Small intestine (tissue), 7 donors: ENCODE measurements at regions not wholly inside any gene's neighbourhood (a gene's known extent, or its start where the extent isn't known, plus 50 kb on each side); places are given as distances from the start of the nearest gene placed in this dataset.
"Not testable (repeated sequence)": the region's sequence is repeated elsewhere in the genome, so short reads cannot be mapped to it uniquely, and the experiment has no call there.

Source experiments
- DNase-seq, 2 donors: peaks; one replicate each; pipeline versions ENCODE4 v3.0.0 to v3.0.0-alpha.2; 2013
- FAIRE-seq: peaks from 2 replicates; lab custom pipeline; 2012; peaks lifted over from hg19 to GRCh38; lab: Jason Lieb, UNC
- H3K27ac ChIP-seq, 3 donors: one replicate each; pipeline ENCODE4 v1.5.1; 2013; ENCODE audit warnings: low read length in 2 of 3, mild to moderate bottlenecking in 2 of 3, control low read depth in 1 of 3, inconsistent platforms in 1 of 3, low read depth in 1 of 3, moderate library complexity in 1 of 3
- H3K27me3 ChIP-seq, 3 donors: one replicate each; pipeline ENCODE4 v1.6.1; 2013; ENCODE audit warnings: low read length in 3 of 3, inconsistent platforms in 1 of 3; ENCODE audit not compliant: control insufficient read depth in 3 of 3, insufficient read depth in 3 of 3
- H3K36me3 ChIP-seq, 3 donors: one replicate each; pipeline ENCODE4 v1.6.1; 2013; ENCODE audit warnings: low read length in 3 of 3, inconsistent platforms in 1 of 3, low read depth in 1 of 3, mild to moderate bottlenecking in 1 of 3, moderate library complexity in 1 of 3; ENCODE audit not compliant: control insufficient read depth in 3 of 3, insufficient read depth in 2 of 3
- H3K4me1 ChIP-seq, 3 donors: one replicate each; pipeline ENCODE4 v1.6.1; 2013; ENCODE audit warnings: low read length in 2 of 3, inconsistent platforms in 1 of 3, low read depth in 1 of 3, mild to moderate bottlenecking in 1 of 3, moderate library complexity in 1 of 3; ENCODE audit not compliant: control insufficient read depth in 3 of 3, insufficient read depth in 2 of 3
- H3K4me3 ChIP-seq, 3 donors: one replicate each; pipeline ENCODE4 v1.5.1; 2013; ENCODE audit warnings: low read length in 3 of 3, control low read depth in 1 of 3, inconsistent platforms in 1 of 3, low read depth in 1 of 3, mild to moderate bottlenecking in 1 of 3, moderate library complexity in 1 of 3
- H3K9me3 ChIP-seq, 2 donors: one replicate each; pipeline ENCODE4 v1.6.1; 2013; ENCODE audit warnings: low read depth in 1 of 2, low read length in 1 of 2; ENCODE audit not compliant: control insufficient read depth in 2 of 2, insufficient read depth in 1 of 2
- WGBS, 3 donors: extraction: QIAGEN DNeasy Blood & Tissue Kit; methylation state at CpG; one replicate each; pipeline ENCODE4 v1.1.7; 2013; 5-methylcytosine and 5-hydroxymethylcytosine counted together
- donor health status: healthy with polysubstance abuse.
- donor health status: control.
- donor health status: control.
- donor health status: Bipolar disorder and iron deficiency.
- donor health status: healthy.

DNA sequence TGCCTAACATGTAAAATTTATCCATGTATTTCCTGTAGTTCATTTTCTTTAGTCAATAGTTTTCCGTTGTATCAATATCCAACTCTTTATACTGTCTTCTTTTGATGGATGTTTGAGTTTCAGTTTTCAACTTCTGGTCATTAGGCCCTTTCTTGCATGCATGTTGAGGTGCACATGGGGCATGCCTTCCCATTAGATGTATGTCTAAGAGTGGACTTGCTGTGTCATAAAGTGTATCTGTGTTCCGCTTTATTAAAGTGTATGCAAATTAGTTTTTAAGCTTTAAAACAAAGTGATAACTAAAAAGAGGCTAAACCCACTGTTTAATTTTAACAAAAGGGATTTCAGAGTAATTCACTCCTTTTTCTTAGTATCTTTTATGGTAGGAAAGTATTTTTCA, 441.1 kb downstream of the PCNX1 start:
- no peak for FAIRE-seq
- no peak overlapping the region for H3K4me3 ChIP-seq
- WGBS, 3 donors, result 96 to 100% (median 98%) methylated on average over 2 of the region's 2 CpGs
- no peak overlapping the region for H3K27ac ChIP-seq
- no peaks in the 10 kb centered on the region for H3K27me3 ChIP-seq
- no peaks in the 10 kb centered on the region for H3K36me3 ChIP-seq
- no peaks in the 10 kb centered on the region for H3K4me1 ChIP-seq
- DNase-seq, result no peak
- no peaks in the 10 kb centered on the region for H3K9me3 ChIP-seq

DNA sequence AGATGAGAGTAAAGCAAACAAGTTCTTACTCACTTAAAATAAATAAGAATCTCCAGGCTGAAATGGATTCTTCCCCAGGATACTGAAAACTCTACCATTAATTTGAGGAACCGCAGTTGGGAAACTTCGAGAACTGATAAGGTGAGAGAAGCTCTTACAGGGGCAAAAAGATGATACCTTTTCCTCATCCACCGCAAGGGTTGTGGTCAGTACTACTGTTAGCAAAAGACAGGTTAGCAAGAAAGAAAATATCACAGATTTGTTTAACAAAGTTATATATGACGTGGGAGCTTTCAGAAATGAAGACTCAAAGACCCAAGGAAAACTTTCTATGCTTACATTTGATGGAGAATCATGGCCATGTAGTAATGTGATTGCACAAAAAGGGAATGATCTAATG, 441.6 kb downstream of the PCNX1 start:
- H3K27ac ChIP-seq, result no peak overlapping the region
- H3K9me3 ChIP-seq, result no peaks in the 10 kb centered on the region
- 92 to 100% (median 94%) methylated on average over 4 of the region's 4 CpGs for WGBS, 3 donors
- FAIRE-seq (no peak), DNase-seq (no peak)
- no peaks in the 10 kb centered on the region for H3K36me3 ChIP-seq
- H3K4me3 ChIP-seq, result no peak overlapping the region
- H3K4me1 ChIP-seq, result no peaks in the 10 kb centered on the region
- no peaks in the 10 kb centered on the region for H3K27me3 ChIP-seq

DNA sequence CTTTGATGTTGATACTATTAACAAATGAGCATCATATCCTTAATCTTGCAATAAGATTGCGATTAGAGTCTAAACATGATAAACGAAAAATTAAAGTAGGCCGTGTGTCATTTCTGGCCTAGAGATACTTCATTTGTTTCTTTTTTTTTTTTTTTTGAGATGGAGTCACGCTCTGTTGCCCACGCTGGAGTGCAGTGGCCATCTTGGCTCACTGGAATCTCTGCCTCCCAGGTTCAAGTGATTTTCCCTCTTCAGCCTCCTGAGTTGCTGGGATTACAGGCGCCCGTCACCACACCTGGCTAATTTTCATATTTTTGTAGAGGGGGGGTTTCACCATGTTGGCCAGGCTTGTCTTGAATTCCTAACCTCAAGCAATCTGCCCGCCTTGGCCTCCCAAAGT, 446.9 kb downstream of the PCNX1 start:
- DNase-seq (no peak), FAIRE-seq (no peak)
- Histone ChIP-seq H3K4me1 (peaks cover 0 to 4% (median 0%) of the 10 kb centered on the region in 3 donors), H3K27ac (no peak overlapping the region), H3K27me3 (no peaks in the 10 kb centered on the region), H3K9me3 (no peaks in the 10 kb centered on the region), H3K36me3 (no peaks in the 10 kb centered on the region), H3K4me3 (no peak overlapping the region)
- WGBS, 3 donors, result 96 to 98% (median 98%) methylated on average over 8 of the region's 8 CpGs

DNA sequence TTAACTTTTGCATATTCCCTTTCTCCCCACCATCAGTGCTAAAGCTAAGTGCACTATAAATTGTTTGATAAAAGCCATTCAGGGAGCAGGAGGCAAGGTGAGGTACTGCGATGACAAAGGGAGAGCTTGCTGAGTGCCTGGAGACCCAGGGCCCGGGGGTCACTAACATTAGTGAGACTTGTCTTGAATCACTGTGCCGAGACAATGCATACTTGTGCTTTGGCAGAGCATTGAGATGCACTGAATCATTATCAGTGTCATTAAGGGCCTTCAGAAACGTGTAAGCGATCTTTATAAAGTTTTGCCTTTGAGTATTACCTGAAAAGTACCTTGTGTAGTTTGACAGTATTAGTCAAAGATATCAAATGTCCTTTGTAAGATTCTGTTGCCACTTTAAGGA, 447.5 kb downstream of the PCNX1 start:
- Histone ChIP-seq H3K4me3 (no peak overlapping the region), H3K9me3 (no peaks in the 10 kb centered on the region), H3K27ac (no peak overlapping the region), H3K27me3 (no peaks in the 10 kb centered on the region), H3K36me3 (no peaks in the 10 kb centered on the region), H3K4me1 (peaks cover 0 to 4% (median 0%) of the 10 kb centered on the region in 3 donors)
- FAIRE-seq, result no peak
- DNase-seq, result no peak
- WGBS, 3 donors, result 75 to 81% (median 76%) methylated on average over 5 of the region's 5 CpGs

DNA sequence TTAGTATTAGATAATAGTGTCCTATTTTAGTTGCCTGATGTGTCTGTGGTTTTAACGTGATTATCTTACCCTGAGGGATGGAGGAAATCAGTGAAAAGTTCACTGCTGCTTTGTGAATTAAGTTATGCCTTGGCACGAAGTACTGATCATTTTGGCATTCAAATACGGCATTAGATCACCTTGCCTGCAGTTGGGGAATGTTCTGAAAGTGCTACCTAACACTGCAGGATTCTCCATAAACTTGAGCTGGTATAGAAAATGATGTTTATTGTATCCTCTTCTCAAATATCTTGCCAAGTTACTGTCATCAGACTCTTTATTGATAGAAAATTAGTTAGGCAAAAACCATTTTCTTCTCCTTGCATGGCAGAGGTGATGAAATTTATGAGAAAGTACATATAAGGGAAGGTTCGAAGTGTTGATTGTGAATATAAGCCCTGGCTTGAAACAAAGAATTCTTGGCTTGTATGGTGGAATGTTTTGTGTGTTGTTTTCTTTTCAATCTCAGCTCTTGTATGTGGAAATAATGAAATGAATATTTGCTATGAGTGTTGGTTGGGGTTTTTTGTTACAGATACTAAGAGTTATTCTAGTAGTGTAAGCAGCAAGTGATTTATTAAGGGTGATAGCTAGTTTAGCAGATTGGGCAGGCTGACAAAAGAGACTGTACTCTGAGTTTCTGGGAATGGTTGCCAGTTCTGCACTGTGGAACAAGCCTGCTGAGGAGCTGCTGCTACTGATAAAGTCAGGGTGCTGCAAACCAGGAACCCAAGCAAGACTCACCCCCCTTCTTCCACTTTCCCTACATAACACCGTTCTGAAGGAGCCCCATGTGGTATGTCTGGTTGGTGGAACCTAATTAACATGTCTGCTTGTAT, 448.3 kb downstream of the PCNX1 start:
- H3K9me3 ChIP-seq, result no peaks in the 10 kb centered on the region
- H3K27ac ChIP-seq, result peak overlapping the region in 1 of 3 donors; percentile 30
- no peak for FAIRE-seq
- no peaks in the 10 kb centered on the region for H3K36me3 ChIP-seq
- H3K27me3 ChIP-seq, result no peaks in the 10 kb centered on the region
- peaks cover 0 to 4% (median 2%) of the 10 kb centered on the region in 3 donors for H3K4me1 ChIP-seq
- WGBS, 3 donors, result 21 to 32% (median 29%) methylated on average over 5 of the region's 5 CpGs
- no peak overlapping the region for H3K4me3 ChIP-seq
- peak; percentile 32 to 35 for DNase-seq

DNA sequence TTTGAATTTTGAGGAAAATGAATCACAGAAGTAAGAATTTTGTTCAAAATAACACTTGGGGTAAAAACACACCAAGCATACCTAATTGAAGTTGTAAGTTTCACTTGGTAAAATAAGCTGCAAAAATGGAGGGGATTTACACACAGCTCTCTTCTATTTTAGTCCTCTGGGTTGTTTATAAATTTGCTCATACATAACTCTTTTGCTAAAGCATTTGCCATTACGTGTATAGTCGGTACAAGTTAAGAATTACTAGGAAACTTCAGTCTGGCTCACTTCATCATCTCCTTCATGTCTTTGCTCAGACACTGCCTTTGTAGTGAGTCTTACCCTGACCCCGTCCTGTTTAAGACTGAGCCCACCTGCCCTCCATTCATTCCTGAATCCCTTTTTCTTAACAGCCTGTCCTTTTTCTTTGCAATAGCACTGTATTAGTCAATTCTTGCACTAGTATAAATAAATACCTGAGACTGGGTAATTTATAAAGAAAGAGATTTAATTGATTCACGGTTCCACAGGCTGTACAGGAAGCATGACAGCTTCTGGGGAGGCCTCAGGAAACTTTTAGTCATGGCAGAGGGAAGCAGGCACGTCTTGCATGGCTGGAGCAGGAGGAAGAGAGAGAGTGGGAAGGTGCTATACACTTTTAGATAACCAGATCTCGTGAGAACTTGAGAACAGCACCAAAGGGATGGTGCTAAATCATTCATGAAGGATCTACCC, 451.1 kb downstream of the PCNX1 start:
- peaks cover 0 to 4% (median 2%) of the 10 kb centered on the region in 3 donors for H3K4me1 ChIP-seq
- DNase-seq, result no peak

DNA sequence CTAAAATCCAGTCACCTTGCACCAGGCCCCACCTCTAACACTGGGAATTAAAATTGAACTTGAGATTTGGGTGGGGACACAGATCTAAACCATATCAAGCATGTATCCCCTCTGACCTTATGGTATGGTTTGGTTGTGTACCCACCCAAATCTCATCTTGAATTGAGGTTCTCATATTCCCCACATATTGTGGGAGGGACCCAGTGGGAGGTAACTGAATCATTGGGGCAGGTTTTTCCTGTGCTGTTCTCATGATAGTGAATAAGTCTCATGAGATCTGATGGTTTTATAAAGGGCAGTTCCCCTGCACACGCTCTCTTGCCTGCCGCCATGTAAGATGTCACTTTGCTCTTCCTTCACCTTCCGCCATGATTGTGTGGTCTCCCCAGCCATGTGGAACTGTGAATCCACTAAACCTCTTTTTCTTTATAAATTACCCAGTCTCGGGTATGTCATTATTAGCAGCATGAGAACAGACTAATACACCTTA, 451.7 kb downstream of the PCNX1 start:
- not testable (repeated sequence) for DNase-seq, H3K9me3 ChIP-seq, H3K4me3 ChIP-seq, H3K27ac ChIP-seq, H3K4me1 ChIP-seq, H3K36me3 ChIP-seq, H3K27me3 ChIP-seq, FAIRE-seq
- 91 to 98% (median 95%) methylated on average over 4 of the region's 4 CpGs for WGBS, 3 donors

More for the DNA sequence above, 451.1 kb downstream of the PCNX1 start:
- H3K36me3 ChIP-seq, result no peaks in the 10 kb centered on the region
- no peak overlapping the region for H3K4me3 ChIP-seq
- WGBS, 3 donors, result 78 to 91% (median 82%) methylated on average over 6 of the region's 6 CpGs
- no peaks in the 10 kb centered on the region for H3K27me3 ChIP-seq
- no peak for FAIRE-seq
- no peaks in the 10 kb centered on the region for H3K9me3 ChIP-seq
- no peak overlapping the region for H3K27ac ChIP-seq

DNA sequence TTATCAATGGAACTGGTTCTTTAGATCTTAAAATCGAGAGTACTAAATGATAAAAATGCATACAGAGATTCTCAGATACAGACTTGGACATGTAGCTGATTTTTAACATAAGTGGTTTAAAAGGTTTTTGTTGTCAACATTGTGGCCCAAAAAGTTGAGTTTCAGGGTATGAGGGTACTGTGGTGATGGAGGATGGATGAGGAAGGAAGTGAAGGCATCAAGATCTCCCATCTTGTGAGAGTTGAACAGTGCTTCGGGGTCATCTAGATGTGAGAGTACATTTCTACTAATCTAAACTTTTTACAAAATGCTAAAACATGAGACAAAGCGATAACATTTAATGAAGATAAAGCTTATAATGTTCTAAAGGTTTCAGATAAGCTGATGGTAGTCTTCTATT, 452.6 kb downstream of the PCNX1 start:
- Histone ChIP-seq H3K27me3 (no peaks in the 10 kb centered on the region), H3K27ac (no peak overlapping the region), H3K4me3 (no peak overlapping the region), H3K36me3 (no peaks in the 10 kb centered on the region), H3K4me1 (peaks cover 0 to 4% (median 2%) of the 10 kb centered on the region in 3 donors), H3K9me3 (no peaks in the 10 kb centered on the region)
- WGBS, 3 donors, result 83 to 92% (median 86%) methylated on average over 3 of the region's 3 CpGs
- no peak for FAIRE-seq
- no peak for DNase-seq
